Gastroesophageal sphincter (tissue), 4 donors: ENCODE measurements at regions not wholly inside any gene's neighbourhood (a gene's known extent, or its start where the extent isn't known, plus 50 kb on each side); places are given as distances from the start of the nearest gene placed in this dataset.

Experiments used
- ATAC-seq: fragments of 150-250 bp; one replicate; pipeline ENCODE4 v1.9.1; 2016; ENCODE audit warnings: mild to moderate bottlenecking, moderate library complexity
- H3K27ac ChIP-seq, 4 donors: fragments of 200-600 bp; sonication (generic) in 3 of 4; 1 replicate in 3 of 4; 2 replicates in 1 of 4; pipeline ENCODE4 v1.5.1; 2016 to 2019
- H3K27me3 ChIP-seq: fragments of 200-600 bp; sonication (generic); one replicate; pipeline ENCODE4 v1.5.1; 2019
- H3K36me3 ChIP-seq, 2 donors: fragments of 200-600 bp; sonication (generic); one replicate each; pipeline ENCODE4 v1.5.1; 2019; ENCODE audit warnings: control low read depth in 1 of 2
- H3K4me1 ChIP-seq, 3 donors: fragments of 200-600 bp; sonication (generic); 1 replicate in 2 of 3; 2 replicates in 1 of 3; pipeline ENCODE4 v1.5.1; 2016 to 2019; ENCODE audit warnings: control low read depth in 2 of 3
- H3K4me3 ChIP-seq, 2 donors: fragments of 200-600 bp; sonication (generic); one replicate each; pipeline ENCODE4 v1.5.1; 2019; ENCODE audit warnings: mild to moderate bottlenecking in 1 of 2, moderate library complexity in 1 of 2
- H3K9me3 ChIP-seq, 3 donors: fragments of 200-600 bp; sonication (generic); one replicate each; pipeline ENCODE4 v1.5.1; 2017 to 2019; ENCODE audit warnings: control low read depth in 2 of 3
- CTCF ChIP-seq, 4 experiments: fragments of 200-600 bp in 2 of 4; fragments of 450-650 bp in 2 of 4; sonication (generic) in 1 of 4; IDR thresholded peaks; one replicate each; pipeline ENCODE4 v1.5.1; 2017 to 2019; ENCODE audit warnings: antibody characterized with exemption in 4 of 4, mild to moderate bottlenecking in 2 of 4, moderate library complexity in 2 of 4
- EP300 ChIP-seq: sonication (generic); formaldehyde crosslinking; IDR thresholded peaks from one replicate; pipeline ENCODE4 v1.6.1; 2017; ENCODE audit warnings: antibody characterized with exemption, mild to moderate bottlenecking
- POLR2A ChIP-seq, 2 donors: fragments of 450-650 bp; IDR thresholded peaks; one replicate each; pipeline ENCODE4 v1.6.1; 2017; ENCODE audit warnings: antibody characterized with exemption in 2 of 2, mild to moderate bottlenecking in 2 of 2, moderate library complexity in 1 of 2
- POLR2AphosphoS5 ChIP-seq: sonication (generic); formaldehyde crosslinking; IDR thresholded peaks from one replicate; pipeline ENCODE4 v1.6.1; 2017; ENCODE audit warnings: antibody characterized with exemption
- WGBS, 2 donors: methylation state at CpG; one replicate each; pipeline ENCODE4 v1.1.5; 2018; ENCODE audit warnings: low coverage in 1 of 2; 5-methylcytosine and 5-hydroxymethylcytosine counted together

- Histone ChIP-seq H3K4me3 (no peak overlapping the region), H3K9me3 (no peaks in the 10 kb centered on the region), H3K27ac (no peak overlapping the region), H3K4me1 (no peaks in the 10 kb centered on the region), H3K36me3 (no peaks in the 10 kb centered on the region), H3K27me3 (no peaks in the 10 kb centered on the region)
- 71% methylated on average over 3 of the region's 3 CpGs for WGBS, 2 donors
- TF ChIP-seq CTCF (IDR thresholded peaks at IDR 0.05) (no peak), POLR2AphosphoS5 (no peak), EP300 (no peak), POLR2A (IDR thresholded peaks at IDR 0.05) (no peak)
- ATAC-seq = no peak
Observed at GRCh38 chr1:105533996-105534395, 1522.5 kb upstream of the PRMT6 start.

- Histone ChIP-seq H3K4me1 (no peaks in the 10 kb centered on the region), H3K27ac (no peak overlapping the region), H3K9me3 (no peaks in the 10 kb centered on the region), H3K27me3 (no peaks in the 10 kb centered on the region), H3K36me3 (no peaks in the 10 kb centered on the region), H3K4me3 (no peak overlapping the region)
- no peak for ATAC-seq
- WGBS, 2 donors = 50 to 85% methylated on average over 1 of the region's 1 CpG
- TF ChIP-seq POLR2AphosphoS5 (no peak), EP300 (no peak), CTCF (IDR thresholded peaks at IDR 0.05) (no peak), POLR2A (IDR thresholded peaks at IDR 0.05) (no peak)
Observed at GRCh38 chr1:105544475-105544874, 1512.0 kb upstream of the PRMT6 start.

- no peak overlapping the region for H3K27ac ChIP-seq
- H3K27me3 ChIP-seq = no peaks in the 10 kb centered on the region
- no peak overlapping the region for H3K4me3 ChIP-seq
- H3K36me3 ChIP-seq = no peaks in the 10 kb centered on the region
- ATAC-seq = no peak
- no peaks in the 10 kb centered on the region for H3K4me1 ChIP-seq
- WGBS, 2 donors = 42 to 53% methylated on average over 2 of the region's 2 CpGs
- TF ChIP-seq EP300 (no peak), CTCF (IDR thresholded peaks at IDR 0.05) (no peak), POLR2A (IDR thresholded peaks at IDR 0.05) (no peak), POLR2AphosphoS5 (no peak)
- no peaks in the 10 kb centered on the region for H3K9me3 ChIP-seq
Observed at GRCh38 chr1:105556266-105556665, 1500.2 kb upstream of the PRMT6 start.

- Histone ChIP-seq H3K4me3 (no peak overlapping the region), H3K36me3 (no peaks in the 10 kb centered on the region), H3K9me3 (no peaks in the 10 kb centered on the region), H3K27me3 (no peaks in the 10 kb centered on the region), H3K27ac (no peak overlapping the region), H3K4me1 (no peaks in the 10 kb centered on the region)
- ATAC-seq = no peak
- no peak for TF ChIP-seq EP300
- TF ChIP-seq POLR2A (IDR thresholded peaks at IDR 0.05) = no peak
- TF ChIP-seq CTCF (IDR thresholded peaks at IDR 0.05) = no peak
- no peak for TF ChIP-seq POLR2AphosphoS5
Observed at GRCh38 chr1:105558023-105558422, 1498.5 kb upstream of the PRMT6 start.

GRCh38 chr1:105565006-105565405 lies 1491.5 kb upstream of the PRMT6 start:
- no peaks in the 10 kb centered on the region for H3K36me3 ChIP-seq
- TF ChIP-seq POLR2AphosphoS5 (no peak), CTCF (IDR thresholded peaks at IDR 0.05) (no peak), POLR2A (IDR thresholded peaks at IDR 0.05) (no peak), EP300 (no peak)
- H3K27me3 ChIP-seq = no peaks in the 10 kb centered on the region
- H3K4me3 ChIP-seq = no peak overlapping the region
- no peaks in the 10 kb centered on the region for H3K9me3 ChIP-seq
- no peaks in the 10 kb centered on the region for H3K4me1 ChIP-seq
- WGBS, 2 donors = 35 to 41% methylated on average over 2 of the region's 2 CpGs
- no peak overlapping the region for H3K27ac ChIP-seq
- ATAC-seq = no peak
